IPS-NIHi7 (cell line): ENCODE measurements at regions not wholly inside any gene's neighbourhood (a gene's known extent, or its start where the extent isn't known, plus 50 kb on each side); places are given as distances from the start of the nearest gene placed in this dataset.
"Not testable (repeated sequence)": the region's sequence is repeated elsewhere in the genome, so short reads cannot be mapped to it uniquely, and the experiment has no call there.

Source experiments
- DNase-seq: peaks from one replicate; pipeline ENCODE4 v3.0.0; 2012; ENCODE audit warnings: mixed read lengths; ENCODE audit errors: extremely low spot score

- DNase-seq = no peak
Observed at GRCh38 chr18:51248685-51249084, 51.2 kb upstream of the MEX3C start.

GRCh38 chr18:51250006-51250405 is 52.5 kb upstream of the MEX3C start:
- peak; percentile 38 for DNase-seq

GRCh38 chr18:51250458-51251024 is 53.1 kb upstream of the MEX3C start:
- no peak for DNase-seq

- no peak for DNase-seq
Observed at GRCh38 chr18:51251625-51252024, 54.1 kb upstream of the MEX3C start.

GRCh38 chr18:51253476-51253875 is 56.0 kb upstream of the MEX3C start:
- DNase-seq = no peak

GRCh38 chr18:51255693-51256092 is 58.2 kb upstream of the MEX3C start:
- DNase-seq = no peak

GRCh38 chr18:51257150-51257549 is 59.7 kb upstream of the MEX3C start:
- DNase-seq = no peak

- no peak for DNase-seq
Observed at GRCh38 chr18:51260118-51260517, 62.6 kb upstream of the MEX3C start.

- not testable (repeated sequence) for DNase-seq
Observed at GRCh38 chr18:51266077-51266476, 68.6 kb upstream of the MEX3C start.

- DNase-seq = no peak
Observed at GRCh38 chr18:51266773-51267172, 69.3 kb upstream of the MEX3C start.

- DNase-seq = no peak
Observed at GRCh38 chr18:51273437-51273836, 76.0 kb upstream of the MEX3C start.

GRCh38 chr18:51275712-51276476 is 78.4 kb upstream of the MEX3C start:
- DNase-seq = no peak

- DNase-seq = peak; percentile 76
Observed at GRCh38 chr18:51278045-51278649, 80.7 kb upstream of the MEX3C start.

- DNase-seq = no peak
Observed at GRCh38 chr18:51279367-51279984, 82.0 kb upstream of the MEX3C start.

- DNase-seq = no peak
Observed at GRCh38 chr18:51287818-51288508, 90.5 kb upstream of the MEX3C start.

GRCh38 chr18:51288582-51288981 is 91.1 kb upstream of the MEX3C start:
- DNase-seq = no peak

GRCh38 chr18:51290860-51291259 is 93.4 kb upstream of the MEX3C start:
- no peak for DNase-seq

- DNase-seq = no peak
Observed at GRCh38 chr18:51300912-51301311, 103.4 kb upstream of the MEX3C start.

GRCh38 chr18:51301376-51301775 is 103.9 kb upstream of the MEX3C start:
- DNase-seq = no peak

GRCh38 chr18:51316677-51317076 is 119.2 kb upstream of the MEX3C start:
- no peak for DNase-seq

GRCh38 chr18:51321696-51322095 is 124.2 kb upstream of the MEX3C start:
- DNase-seq = no peak

- no peak for DNase-seq
Observed at GRCh38 chr18:51323961-51324360, 126.5 kb upstream of the MEX3C start.
